Pancreas (tissue), 10 donors: ENCODE measurements at regions not wholly inside any gene's neighbourhood (a gene's known extent, or its start where the extent isn't known, plus 50 kb on each side); places are given as distances from the start of the nearest gene placed in this dataset.
"Not testable (repeated sequence)": the region's sequence is repeated elsewhere in the genome, so short reads cannot be mapped to it uniquely, and the experiment has no call there.

Source experiments
- ATAC-seq, 4 donors: fragments of 200-7000 bp; cut with Tn5 transposase; one replicate each; pipeline versions ENCODE4 v1.8.0 to v1.9.1; 2020; ENCODE audit warnings: mild to moderate bottlenecking in 4 of 4, moderate library complexity in 4 of 4
- DNase-seq, 6 donors: peaks; one replicate each; pipeline ENCODE4 v3.0.0-alpha.2; 2020
- FAIRE-seq: peaks from 2 replicates; lab custom pipeline; 2012; peaks lifted over from hg19 to GRCh38; lab: Jason Lieb, UNC
- H3K27ac ChIP-seq, 4 donors: fragments of 200-600 bp; sonication (generic); 1 replicate in 3 of 4; 2 replicates in 1 of 4; pipeline versions ENCODE4 v1.5.0 to v1.8.0; 2020
- H3K27me3 ChIP-seq, 4 donors: fragments of 200-600 bp; one replicate each; pipeline ENCODE4 v1.8.0; 2021
- H3K36me3 ChIP-seq, 3 donors: fragments of 200-600 bp; sonication (generic) in 1 of 3; one replicate each; pipeline versions ENCODE4 v1.5.0 to v1.8.0; 2020 to 2021
- H3K4me1 ChIP-seq, 3 donors: fragments of 200-600 bp; one replicate each; pipeline ENCODE4 v1.8.0; 2021
- H3K4me3 ChIP-seq, 4 donors: fragments of 200-600 bp; sonication (generic) in 2 of 4; one replicate each; pipeline versions ENCODE4 v1.5.0 to v1.8.0; 2020 to 2021
- H3K9me3 ChIP-seq, 4 donors: fragments of 200-600 bp; one replicate each; pipeline ENCODE4 v1.8.0; 2021
- WGBS, 2 donors: extraction: QIAGEN DNeasy Blood & Tissue Kit; methylation state at CpG; one replicate each; pipeline ENCODE4 v1.1.7; 2013; 5-methylcytosine and 5-hydroxymethylcytosine counted together
- intact Hi-C, 3 donors: fragments of 100-400 bp; cut with DNase I; formaldehyde crosslinking; loops; one replicate each; pipeline versions ENCODE4 v1.11.1 to v1.14.2; 2022
- TF ChIP-seq, protein P1 (sequence below), 4 donors: fragments of 200-600 bp; sonication (generic) in 3 of 4; IDR thresholded peaks; one replicate each; pipeline versions ENCODE4 v1.5.0 to v1.8.0; 2021; ENCODE audit warnings: antibody characterized with exemption in 4 of 4
- donor health status: healthy with polysubstance abuse.
- donor health status: DM: no; HTN: no; CAD: no; lungs with moderate emphysema.
- donor health status: DM: no; HTN: no; CAD: no.
- donor health status: control.
- donor health status: control.
- donor health status: Bipolar disorder and iron deficiency.
- donor health status: DM: yes; HTN: yes; CAD: no.
- donor health status: DM: no; HTN: no; CAD: no.
- donor health status: DM: no; HTN: no; CAD: no.
- donor health status: DM: yes; HTN: yes; CAD: no.

- WGBS, 2 donors = 12% methylated on average over 21 of the region's 26 CpGs
- DNase-seq = not testable (repeated sequence)
Observed at GRCh38 chr19:14293101-14293815, 87.3 kb upstream of the ADGRL1 start.

DNA sequence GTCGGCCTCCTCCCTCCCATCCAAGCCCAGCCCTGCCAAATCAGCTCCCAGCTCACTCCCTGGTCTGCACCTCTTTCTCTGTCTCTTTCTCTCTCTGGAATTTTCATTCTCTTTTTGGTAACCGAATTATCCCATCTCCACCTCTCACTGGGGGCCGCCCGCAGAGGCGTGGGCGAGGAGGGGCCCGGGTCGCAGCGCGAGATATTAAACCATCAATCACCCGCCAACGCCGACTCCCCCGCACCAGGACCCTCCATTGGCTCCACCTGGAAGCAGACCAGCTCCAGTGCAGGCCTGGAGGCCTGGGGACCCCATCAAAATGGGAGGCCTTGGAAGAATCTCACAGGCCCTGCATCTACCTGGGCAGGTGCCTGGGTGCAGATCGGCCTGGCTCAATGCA, 83.8 kb upstream of the ADGRL1 start:
- H3K4me1 ChIP-seq, H3K4me3 ChIP-seq, H3K27ac ChIP-seq, intact Hi-C loops, H3K36me3 ChIP-seq, ATAC-seq, FAIRE-seq, DNase-seq, H3K27me3 ChIP-seq, H3K9me3 ChIP-seq: not testable (repeated sequence)
- 63 to 71% methylated on average over 15 of the region's 15 CpGs for WGBS, 2 donors

More at GRCh38 chr19:14293101-14293815, 87.3 kb upstream of the ADGRL1 start:
- intact Hi-C loops, H3K9me3 ChIP-seq, FAIRE-seq, ATAC-seq, H3K27me3 ChIP-seq, H3K4me1 ChIP-seq, H3K4me3 ChIP-seq, H3K27ac ChIP-seq, H3K36me3 ChIP-seq: not testable (repeated sequence)

DNA sequence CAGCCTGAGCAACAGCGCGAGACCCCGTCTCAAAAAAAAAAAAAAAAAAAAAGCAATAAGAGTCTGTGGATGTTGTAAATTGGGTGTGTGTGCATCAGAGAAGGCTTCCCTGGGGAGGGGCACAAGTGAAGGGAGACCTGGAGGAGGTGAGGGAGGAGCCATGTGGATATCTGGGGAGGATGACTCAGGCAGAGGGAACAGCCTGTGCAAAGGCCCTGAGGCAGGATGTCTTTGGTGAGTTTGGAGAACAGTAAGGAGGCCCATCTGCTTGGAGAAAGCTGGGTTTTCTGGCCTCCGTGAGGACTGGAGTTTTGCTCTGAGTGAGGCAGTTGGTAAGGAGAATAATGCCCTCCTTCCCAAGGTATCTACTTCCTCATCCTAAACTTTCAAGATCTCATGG, 81.9 kb upstream of the ADGRL1 start:
- intact Hi-C loops, H3K9me3 ChIP-seq, DNase-seq, H3K36me3 ChIP-seq, ATAC-seq, H3K27me3 ChIP-seq, H3K27ac ChIP-seq, H3K4me1 ChIP-seq, H3K4me3 ChIP-seq, FAIRE-seq: not testable (repeated sequence)
- WGBS, 2 donors = 78 to 96% methylated on average over 3 to 4 of the region's 4 CpGs

DNA sequence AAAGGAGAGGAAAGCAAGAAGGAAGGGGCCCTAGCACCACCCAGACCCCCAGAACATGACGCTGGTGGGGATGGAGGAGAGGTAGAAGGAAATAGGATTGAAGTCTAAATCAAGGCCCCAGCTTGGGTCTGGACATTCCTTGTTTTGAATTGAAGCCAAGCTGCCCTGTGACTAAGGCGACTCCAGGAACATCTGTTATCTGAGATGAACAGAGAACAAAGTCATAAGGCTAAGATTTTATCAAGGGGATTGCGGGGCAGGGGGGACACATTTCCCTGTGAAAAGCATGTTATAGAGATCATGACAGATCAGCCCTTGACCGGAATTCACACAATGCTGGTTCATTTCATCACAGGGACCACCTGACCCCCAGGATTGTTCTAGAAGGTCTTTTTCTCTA, 80.6 kb upstream of the ADGRL1 start:
- H3K9me3 ChIP-seq, FAIRE-seq, H3K4me1 ChIP-seq, DNase-seq, H3K4me3 ChIP-seq, H3K36me3 ChIP-seq, H3K27ac ChIP-seq, intact Hi-C loops, H3K27me3 ChIP-seq, ATAC-seq: not testable (repeated sequence)
- WGBS, 2 donors = 59 to 61% methylated on average over 4 of the region's 4 CpGs

- DNase-seq, FAIRE-seq, ATAC-seq, H3K36me3 ChIP-seq, H3K4me3 ChIP-seq, H3K27ac ChIP-seq, H3K4me1 ChIP-seq, intact Hi-C loops, H3K27me3 ChIP-seq, H3K9me3 ChIP-seq: not testable (repeated sequence)
- WGBS, 2 donors = 75% methylated on average over 9 of the region's 9 CpGs
Observed at GRCh38 chr19:14285726-14286125, 79.8 kb upstream of the ADGRL1 start.

GRCh38 chr19:14283813-14284520, 78.0 kb upstream of the ADGRL1 start:
- ATAC-seq = peak in 2 of 4 donors; percentile 19 to 42

GRCh38 chr19:14279270-14279669, 73.3 kb upstream of the ADGRL1 start:
- H3K27ac ChIP-seq, H3K36me3 ChIP-seq, ATAC-seq, H3K4me1 ChIP-seq, H3K27me3 ChIP-seq, DNase-seq, FAIRE-seq, intact Hi-C loops, H3K4me3 ChIP-seq, H3K9me3 ChIP-seq: not testable (repeated sequence)
- 61 to 62% methylated on average over 4 of the region's 4 CpGs for WGBS, 2 donors

More at GRCh38 chr19:14283813-14284520, 78.0 kb upstream of the ADGRL1 start:
- H3K4me1 ChIP-seq, H3K9me3 ChIP-seq, H3K4me3 ChIP-seq, H3K36me3 ChIP-seq, intact Hi-C loops, H3K27ac ChIP-seq, H3K27me3 ChIP-seq, FAIRE-seq: not testable (repeated sequence)
- DNase-seq = peak in 1 of 6 donors; percentile 19
- 60 to 63% methylated on average over 11 of the region's 11 CpGs for WGBS, 2 donors

- ATAC-seq (no peak), FAIRE-seq (no peak)
- 90 to 98% methylated on average over 32 of the region's 32 CpGs for WGBS, 2 donors
Observed at GRCh38 chr19:14277608-14278007, 71.6 kb upstream of the ADGRL1 start.

DNA sequence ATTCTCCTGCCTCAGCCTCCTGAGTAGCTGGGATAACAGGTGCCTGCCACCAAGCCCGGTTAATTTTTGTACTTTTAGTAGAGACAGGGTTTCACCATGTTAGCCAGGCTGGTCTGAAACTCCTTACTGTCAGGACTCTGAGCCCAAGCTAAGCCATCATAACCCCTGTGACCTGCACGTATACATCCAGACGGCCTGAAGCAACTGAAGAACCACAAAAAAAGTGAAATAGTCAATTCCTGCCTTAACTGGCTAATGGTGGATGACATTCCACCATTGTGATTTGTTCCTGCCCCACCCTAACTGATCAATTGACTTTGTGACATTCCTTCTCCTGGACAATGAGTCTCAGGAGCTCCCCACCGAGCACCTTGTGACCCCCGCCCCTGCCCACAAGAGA, 69.9 kb upstream of the ADGRL1 start:
- DNase-seq, intact Hi-C loops, H3K4me1 ChIP-seq, H3K27ac ChIP-seq, H3K27me3 ChIP-seq, H3K36me3 ChIP-seq, FAIRE-seq, ATAC-seq, H3K4me3 ChIP-seq, H3K9me3 ChIP-seq: not testable (repeated sequence)
- 61 to 65% methylated on average over 5 of the region's 5 CpGs for WGBS, 2 donors

More at GRCh38 chr19:14277608-14278007, 71.6 kb upstream of the ADGRL1 start:
- intact Hi-C loops = no loop called here
- no peaks in the 10 kb centered on the region for H3K36me3 ChIP-seq
- H3K27me3 ChIP-seq = peaks cover 0 to 3% (median 0%) of the 10 kb centered on the region in 4 donors
- TF ChIP-seq, protein P1, sequence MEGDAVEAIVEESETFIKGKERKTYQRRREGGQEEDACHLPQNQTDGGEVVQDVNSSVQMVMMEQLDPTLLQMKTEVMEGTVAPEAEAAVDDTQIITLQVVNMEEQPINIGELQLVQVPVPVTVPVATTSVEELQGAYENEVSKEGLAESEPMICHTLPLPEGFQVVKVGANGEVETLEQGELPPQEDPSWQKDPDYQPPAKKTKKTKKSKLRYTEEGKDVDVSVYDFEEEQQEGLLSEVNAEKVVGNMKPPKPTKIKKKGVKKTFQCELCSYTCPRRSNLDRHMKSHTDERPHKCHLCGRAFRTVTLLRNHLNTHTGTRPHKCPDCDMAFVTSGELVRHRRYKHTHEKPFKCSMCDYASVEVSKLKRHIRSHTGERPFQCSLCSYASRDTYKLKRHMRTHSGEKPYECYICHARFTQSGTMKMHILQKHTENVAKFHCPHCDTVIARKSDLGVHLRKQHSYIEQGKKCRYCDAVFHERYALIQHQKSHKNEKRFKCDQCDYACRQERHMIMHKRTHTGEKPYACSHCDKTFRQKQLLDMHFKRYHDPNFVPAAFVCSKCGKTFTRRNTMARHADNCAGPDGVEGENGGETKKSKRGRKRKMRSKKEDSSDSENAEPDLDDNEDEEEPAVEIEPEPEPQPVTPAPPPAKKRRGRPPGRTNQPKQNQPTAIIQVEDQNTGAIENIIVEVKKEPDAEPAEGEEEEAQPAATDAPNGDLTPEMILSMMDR (IDR thresholded peaks at IDR 0.05) = no peak
- DNase-seq = no peak
- H3K4me1 ChIP-seq = no peaks in the 10 kb centered on the region
- no peak overlapping the region for H3K27ac ChIP-seq
- no peak overlapping the region for H3K4me3 ChIP-seq
- H3K9me3 ChIP-seq = no peaks in the 10 kb centered on the region
